NT2/D1 (cell line): ENCODE measurements at regions not wholly inside any gene's neighbourhood (a gene's known extent, or its start where the extent isn't known, plus 50 kb on each side); places are given as distances from the start of the nearest gene placed in this dataset.

Experiments
- DNase-seq: peaks from one replicate; pipeline ENCODE4 v3.0.0-alpha.2; 2011; ENCODE audit warnings: low read depth, low spot score
- H3K27me3 ChIP-seq: 2 replicates; pipeline ENCODE4 v1.6.0; 2011; ENCODE audit warnings: mild to moderate bottlenecking; ENCODE audit not compliant: insufficient read length, insufficient read depth
- H3K36me3 ChIP-seq: 2 replicates; pipeline ENCODE4 v1.6.1; 2011; ENCODE audit warnings: mild to moderate bottlenecking, low read length, mixed read lengths; ENCODE audit not compliant: insufficient read depth, insufficient read length
- H3K4me1 ChIP-seq: 2 replicates; pipeline ENCODE4 v1.5.1; 2011; ENCODE audit not compliant: insufficient read depth, insufficient read length
- H3K4me3 ChIP-seq: 2 replicates; pipeline ENCODE4 v1.5.1; 2011; ENCODE audit warnings: low read depth; ENCODE audit not compliant: insufficient read length
- H3K9ac ChIP-seq: 2 replicates; pipeline ENCODE4 v1.6.0; 2011; ENCODE audit warnings: low read depth; ENCODE audit not compliant: insufficient read length
- H3K9me3 ChIP-seq: 2 replicates; pipeline ENCODE4 v1.5.1; 2011; ENCODE audit warnings: mild to moderate bottlenecking, low read length; ENCODE audit not compliant: insufficient read depth
- SUZ12 ChIP-seq: IDR thresholded peaks from 2 replicates; pipeline ENCODE4 v1.6.1; 2011; ENCODE audit not compliant: insufficient read length, insufficient read depth; ENCODE audit errors: extremely low read depth
- YY1 ChIP-seq: IDR thresholded peaks from 2 replicates; pipeline ENCODE4 v1.6.1; 2011; ENCODE audit not compliant: insufficient read length, insufficient read depth
- ZNF274 ChIP-seq: IDR thresholded peaks from 2 replicates; pipeline ENCODE4 v1.6.1; 2011; ENCODE audit warnings: mild to moderate bottlenecking, low read depth, low read length

GRCh38 chr5:2999926-3000325 lies 248.4 kb upstream of the IRX2 start:
- no peak overlapping the region for H3K9ac ChIP-seq
- H3K36me3 ChIP-seq: no peaks in the 10 kb centered on the region
- H3K4me3 ChIP-seq: no peak overlapping the region
- no peaks in the 10 kb centered on the region for H3K9me3 ChIP-seq
- H3K27me3 ChIP-seq: no peaks in the 10 kb centered on the region
- H3K4me1 ChIP-seq: peaks cover 3% of the 10 kb centered on the region
- TF ChIP-seq ZNF274 (no peak), YY1 (no peak), SUZ12 (no peak)
- DNase-seq: no peak

- Histone ChIP-seq H3K27me3 (no peaks in the 10 kb centered on the region), H3K9me3 (no peaks in the 10 kb centered on the region), H3K36me3 (no peaks in the 10 kb centered on the region), H3K9ac (no peak overlapping the region), H3K4me1 (peaks cover 3% of the 10 kb centered on the region), H3K4me3 (no peak overlapping the region)
- TF ChIP-seq SUZ12 (no peak), YY1 (no peak), ZNF274 (no peak)
- no peak for DNase-seq
Observed at GRCh38 chr5:2998106-2998505, 246.6 kb upstream of the IRX2 start.

GRCh38 chr5:2997179-2997578 lies 245.7 kb upstream of the IRX2 start:
- TF ChIP-seq ZNF274 (no peak), YY1 (no peak), SUZ12 (no peak)
- no peaks in the 10 kb centered on the region for H3K27me3 ChIP-seq
- H3K4me3 ChIP-seq: no peak overlapping the region
- H3K4me1 ChIP-seq: peaks cover 3% of the 10 kb centered on the region
- no peak for DNase-seq
- no peak overlapping the region for H3K9ac ChIP-seq
- no peaks in the 10 kb centered on the region for H3K9me3 ChIP-seq
- H3K36me3 ChIP-seq: no peaks in the 10 kb centered on the region

GRCh38 chr5:2996687-2997086 lies 245.2 kb upstream of the IRX2 start:
- Histone ChIP-seq H3K9ac (no peak overlapping the region), H3K4me3 (no peak overlapping the region), H3K4me1 (peaks cover 3% of the 10 kb centered on the region), H3K36me3 (no peaks in the 10 kb centered on the region), H3K9me3 (no peaks in the 10 kb centered on the region), H3K27me3 (no peaks in the 10 kb centered on the region)
- TF ChIP-seq ZNF274 (no peak), YY1 (no peak), SUZ12 (no peak)
- no peak for DNase-seq

GRCh38 chr5:2996248-2996647 lies 244.8 kb upstream of the IRX2 start:
- Histone ChIP-seq H3K9ac (no peak overlapping the region), H3K9me3 (no peaks in the 10 kb centered on the region), H3K4me3 (no peak overlapping the region), H3K4me1 (peaks cover 3% of the 10 kb centered on the region), H3K27me3 (no peaks in the 10 kb centered on the region), H3K36me3 (no peaks in the 10 kb centered on the region)
- no peak for DNase-seq
- TF ChIP-seq SUZ12: no peak
- no peak for TF ChIP-seq ZNF274
- no peak for TF ChIP-seq YY1

- TF ChIP-seq YY1: no peak
- H3K36me3 ChIP-seq: no peaks in the 10 kb centered on the region
- no peaks in the 10 kb centered on the region for H3K9me3 ChIP-seq
- peaks cover 3% of the 10 kb centered on the region for H3K4me1 ChIP-seq
- no peak overlapping the region for H3K9ac ChIP-seq
- H3K4me3 ChIP-seq: no peak overlapping the region
- DNase-seq: no peak
- H3K27me3 ChIP-seq: no peaks in the 10 kb centered on the region
Observed at GRCh38 chr5:2995667-2996066, 244.2 kb upstream of the IRX2 start.

GRCh38 chr5:2995035-2995434 lies 243.6 kb upstream of the IRX2 start:
- DNase-seq: no peak
- H3K4me1 ChIP-seq: peaks cover 3% of the 10 kb centered on the region
- H3K4me3 ChIP-seq: no peak overlapping the region
- H3K9ac ChIP-seq: no peak overlapping the region
- H3K9me3 ChIP-seq: no peaks in the 10 kb centered on the region
- no peaks in the 10 kb centered on the region for H3K27me3 ChIP-seq
- TF ChIP-seq SUZ12 (no peak), YY1 (no peak)
- H3K36me3 ChIP-seq: no peaks in the 10 kb centered on the region

GRCh38 chr5:2993771-2994170 lies 242.3 kb upstream of the IRX2 start:
- Histone ChIP-seq H3K9me3 (no peaks in the 10 kb centered on the region), H3K4me1 (peaks cover 3% of the 10 kb centered on the region), H3K27me3 (no peaks in the 10 kb centered on the region), H3K9ac (no peak overlapping the region), H3K4me3 (no peak overlapping the region), H3K36me3 (no peaks in the 10 kb centered on the region)
- no peak for TF ChIP-seq ZNF274
- no peak for TF ChIP-seq YY1
- TF ChIP-seq SUZ12: no peak
- DNase-seq: no peak
